ENCODE measurements at regions not wholly inside any gene's neighbourhood (a gene's known extent, or its start where the extent isn't known, plus 50 kb on each side); places are given as distances from the start of the nearest gene placed in this dataset.

DNA sequence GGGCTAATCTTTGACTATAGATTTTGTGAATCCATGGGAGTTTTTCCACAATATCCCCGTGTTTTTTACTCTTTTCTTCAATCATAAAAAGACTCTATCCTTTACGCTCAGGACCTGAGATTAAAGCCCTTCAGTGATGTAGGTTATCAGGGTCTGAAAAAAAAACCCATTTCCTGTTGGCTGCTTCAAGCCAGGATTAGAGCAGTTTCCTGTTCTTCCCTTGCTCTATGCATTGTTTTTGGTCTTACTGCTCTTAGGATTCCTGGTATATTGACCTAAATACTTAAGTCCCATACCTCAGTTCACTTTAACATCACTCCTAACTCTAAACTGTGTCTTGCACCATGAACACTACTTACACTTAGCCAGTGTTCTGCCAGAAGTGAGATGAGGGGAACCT, 319.3 kb upstream of the CHD1 start:
- TF ChIP-seq, protein P1, sequence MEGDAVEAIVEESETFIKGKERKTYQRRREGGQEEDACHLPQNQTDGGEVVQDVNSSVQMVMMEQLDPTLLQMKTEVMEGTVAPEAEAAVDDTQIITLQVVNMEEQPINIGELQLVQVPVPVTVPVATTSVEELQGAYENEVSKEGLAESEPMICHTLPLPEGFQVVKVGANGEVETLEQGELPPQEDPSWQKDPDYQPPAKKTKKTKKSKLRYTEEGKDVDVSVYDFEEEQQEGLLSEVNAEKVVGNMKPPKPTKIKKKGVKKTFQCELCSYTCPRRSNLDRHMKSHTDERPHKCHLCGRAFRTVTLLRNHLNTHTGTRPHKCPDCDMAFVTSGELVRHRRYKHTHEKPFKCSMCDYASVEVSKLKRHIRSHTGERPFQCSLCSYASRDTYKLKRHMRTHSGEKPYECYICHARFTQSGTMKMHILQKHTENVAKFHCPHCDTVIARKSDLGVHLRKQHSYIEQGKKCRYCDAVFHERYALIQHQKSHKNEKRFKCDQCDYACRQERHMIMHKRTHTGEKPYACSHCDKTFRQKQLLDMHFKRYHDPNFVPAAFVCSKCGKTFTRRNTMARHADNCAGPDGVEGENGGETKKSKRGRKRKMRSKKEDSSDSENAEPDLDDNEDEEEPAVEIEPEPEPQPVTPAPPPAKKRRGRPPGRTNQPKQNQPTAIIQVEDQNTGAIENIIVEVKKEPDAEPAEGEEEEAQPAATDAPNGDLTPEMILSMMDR (conservative IDR thresholded peaks at IDR 0.05 in 1 of 2, IDR thresholded peaks at IDR 0.05 in 1 of 2; ENCODE audit: low read depth in 1 of 2, low read length in 2 of 2), result no peak
- TF ChIP-seq EZH2 (IDR thresholded peaks at IDR 0.05; ENCODE audit: low read length, missing control alignments), result no peak

All from fibroblast of lung (primary cell).